ENCODE measurements at regions not wholly inside any gene's neighbourhood (a gene's known extent, or its start where the extent isn't known, plus 50 kb on each side); places are given as distances from the start of the nearest gene placed in this dataset.

- no peak for TF ChIP-seq GATA3 (IDR thresholded peaks at IDR 0.05; ENCODE audit: low read depth, low read length)
Measured at GRCh38 chr7:124399941-124400340, 365.7 kb downstream of the GPR37 start.

GRCh38 chr7:124398937-124399552, 366.2 kb upstream of the TMEM229A start:
- TF ChIP-seq GATA3 (IDR thresholded peaks at IDR 0.05; ENCODE audit: low read depth, low read length) (no peak), GATA2 (IDR thresholded peaks at IDR 0.05; ENCODE audit: low read depth, low read length) (no peak)

DNA sequence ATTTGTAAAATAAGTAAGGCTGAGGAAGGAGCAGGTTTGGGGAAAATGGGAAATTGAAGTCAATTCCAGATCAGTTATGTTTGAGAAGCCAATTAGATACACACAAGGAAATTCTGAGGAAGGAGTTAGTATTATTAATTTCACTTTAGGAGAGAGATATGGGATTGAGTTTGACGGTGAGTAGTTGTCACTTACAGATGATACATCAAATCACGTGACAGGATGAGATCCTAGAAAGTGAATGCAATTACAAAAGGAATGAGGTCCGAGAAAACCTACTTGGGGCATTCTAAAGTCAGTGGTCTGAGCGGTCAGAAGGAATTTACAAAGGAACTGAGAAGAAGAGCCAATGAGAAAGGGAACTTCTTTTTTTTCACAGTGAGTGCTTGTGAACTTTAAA, 364.3 kb upstream of the TMEM229A start:
- TF ChIP-seq GATA3 (IDR thresholded peaks at IDR 0.05; ENCODE audit: low read depth, low read length) = no peak
- TF ChIP-seq GATA2 (IDR thresholded peaks at IDR 0.05; ENCODE audit: low read depth, low read length) = no peak

DNA sequence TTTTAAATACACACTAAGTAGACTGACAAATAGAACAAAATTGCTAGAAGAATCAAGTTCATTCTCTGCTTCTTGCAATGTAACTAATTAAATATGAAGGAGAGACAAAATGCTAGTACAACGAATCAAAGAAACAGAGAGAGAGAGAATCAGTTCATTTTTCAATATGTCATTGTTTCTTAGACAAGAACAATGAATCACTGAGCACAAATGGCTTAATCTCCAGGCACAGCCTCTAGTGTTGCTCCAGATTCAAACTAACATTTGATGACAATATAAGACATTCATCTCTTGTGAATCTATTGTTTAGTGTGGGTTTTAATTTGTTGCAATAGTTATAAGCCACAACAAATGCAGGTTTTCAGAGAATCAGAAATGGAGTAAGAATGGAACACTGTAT, 357.4 kb upstream of the TMEM229A start:
- TF ChIP-seq GATA2 (IDR thresholded peaks at IDR 0.05; ENCODE audit: low read depth, low read length) = no peak
- TF ChIP-seq GATA3 (IDR thresholded peaks at IDR 0.05; ENCODE audit: low read depth, low read length) = no peak

DNA sequence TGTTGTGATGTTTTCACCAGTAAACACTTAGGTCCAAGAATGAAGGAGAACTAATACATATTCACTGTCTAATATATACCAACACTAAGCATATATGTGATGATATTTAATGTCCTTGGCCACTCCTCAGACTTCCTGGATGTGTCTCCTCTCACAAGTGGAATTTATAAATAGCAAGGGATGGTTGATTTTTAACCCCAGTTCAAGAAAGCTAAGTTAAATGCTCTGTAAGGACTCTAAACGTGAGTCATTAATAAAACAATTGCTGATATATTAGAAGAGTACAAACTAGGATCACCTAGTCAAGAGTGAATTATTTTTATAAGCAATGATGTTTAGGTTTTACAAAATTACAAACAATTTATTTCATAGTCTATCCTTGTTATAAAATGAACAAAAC, 355.9 kb upstream of the TMEM229A start:
- TF ChIP-seq GATA3 (IDR thresholded peaks at IDR 0.05; ENCODE audit: low read depth, low read length) (no peak), GATA2 (IDR thresholded peaks at IDR 0.05; ENCODE audit: low read depth, low read length) (no peak)

DNA sequence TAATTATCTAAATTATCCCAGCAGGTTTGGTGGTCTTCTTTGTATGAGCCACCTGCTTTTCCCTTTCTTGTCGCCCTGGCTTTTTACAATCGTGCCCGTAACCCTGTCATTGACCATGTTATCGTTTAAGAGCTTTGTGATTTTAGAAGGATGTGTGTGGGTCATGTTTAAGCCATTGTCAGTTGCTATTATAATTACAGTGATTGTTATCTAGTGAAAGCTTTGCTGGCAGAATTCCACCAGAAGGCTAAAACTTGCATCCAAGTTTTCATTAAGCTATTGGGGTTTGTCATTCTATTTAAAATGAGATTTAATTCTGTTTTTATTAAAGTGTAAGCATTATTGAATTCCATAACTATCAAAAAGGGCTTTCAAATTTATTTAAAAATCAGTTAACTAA, 354.2 kb upstream of the TMEM229A start:
- TF ChIP-seq GATA3 (IDR thresholded peaks at IDR 0.05; ENCODE audit: low read depth, low read length) = peak; percentile 95
- TF ChIP-seq GATA2 (IDR thresholded peaks at IDR 0.05; ENCODE audit: low read depth, low read length) = peak; percentile 82

- no peak for TF ChIP-seq GATA3 (IDR thresholded peaks at IDR 0.05; ENCODE audit: low read depth, low read length)
- no peak for TF ChIP-seq GATA2 (IDR thresholded peaks at IDR 0.05; ENCODE audit: low read depth, low read length)
Measured at GRCh38 chr7:124379296-124379695, 346.4 kb upstream of the TMEM229A start.

GRCh38 chr7:124376111-124376510, 343.2 kb upstream of the TMEM229A start:
- TF ChIP-seq GATA2 (IDR thresholded peaks at IDR 0.05; ENCODE audit: low read depth, low read length) (no peak), GATA3 (IDR thresholded peaks at IDR 0.05; ENCODE audit: low read depth, low read length) (no peak)

DNA sequence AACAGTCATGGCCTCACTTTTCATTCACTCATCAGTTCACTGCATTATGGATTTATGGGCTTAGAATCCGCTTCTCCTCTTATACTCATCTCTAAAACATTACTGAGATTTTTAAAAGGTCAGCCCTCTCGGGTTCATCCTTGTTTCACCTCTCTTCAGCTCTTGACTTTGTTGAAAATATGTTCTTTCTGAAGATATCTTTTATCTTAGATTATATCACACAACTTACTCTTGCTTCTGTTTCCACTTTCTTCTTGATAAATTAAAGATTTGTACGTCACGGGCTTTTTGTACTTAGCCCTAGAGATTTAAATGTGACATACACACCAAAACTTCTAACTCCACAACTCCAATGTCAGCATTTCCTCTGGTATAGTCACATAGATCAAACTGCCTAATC, 342.5 kb upstream of the TMEM229A start:
- no peak for TF ChIP-seq GATA3 (IDR thresholded peaks at IDR 0.05; ENCODE audit: low read depth, low read length)
- no peak for TF ChIP-seq GATA2 (IDR thresholded peaks at IDR 0.05; ENCODE audit: low read depth, low read length)

- TF ChIP-seq GATA2 (IDR thresholded peaks at IDR 0.05; ENCODE audit: low read depth, low read length) (no peak), GATA3 (IDR thresholded peaks at IDR 0.05; ENCODE audit: low read depth, low read length) (no peak)
Measured at GRCh38 chr7:124369310-124369709, 336.4 kb upstream of the TMEM229A start.

DNA sequence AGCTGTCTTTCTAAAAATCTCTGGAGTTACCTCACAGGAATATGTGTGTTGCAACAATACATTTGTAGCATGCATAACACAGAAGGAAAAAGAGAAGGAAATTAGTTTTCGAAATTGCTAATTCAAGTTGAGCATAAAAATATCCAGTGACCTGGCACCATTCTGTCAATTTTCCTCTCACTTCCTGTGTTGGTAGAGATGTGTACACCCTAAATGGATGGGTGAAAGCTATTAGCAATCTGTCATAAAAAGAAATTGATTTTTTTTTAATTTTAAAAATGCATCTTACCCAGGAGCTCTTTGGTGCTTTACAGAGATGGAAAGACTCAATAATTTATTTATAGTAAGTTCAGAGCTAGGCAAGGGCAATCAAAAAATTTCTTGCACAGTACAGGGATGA, 333.3 kb upstream of the TMEM229A start:
- TF ChIP-seq GATA2 (IDR thresholded peaks at IDR 0.05; ENCODE audit: low read depth, low read length) (no peak), GATA3 (IDR thresholded peaks at IDR 0.05; ENCODE audit: low read depth, low read length) (no peak)

GRCh38 chr7:124364283-124364682, 331.4 kb upstream of the TMEM229A start:
- TF ChIP-seq GATA2 (IDR thresholded peaks at IDR 0.05; ENCODE audit: low read depth, low read length) (no peak), GATA3 (IDR thresholded peaks at IDR 0.05; ENCODE audit: low read depth, low read length) (no peak)

DNA sequence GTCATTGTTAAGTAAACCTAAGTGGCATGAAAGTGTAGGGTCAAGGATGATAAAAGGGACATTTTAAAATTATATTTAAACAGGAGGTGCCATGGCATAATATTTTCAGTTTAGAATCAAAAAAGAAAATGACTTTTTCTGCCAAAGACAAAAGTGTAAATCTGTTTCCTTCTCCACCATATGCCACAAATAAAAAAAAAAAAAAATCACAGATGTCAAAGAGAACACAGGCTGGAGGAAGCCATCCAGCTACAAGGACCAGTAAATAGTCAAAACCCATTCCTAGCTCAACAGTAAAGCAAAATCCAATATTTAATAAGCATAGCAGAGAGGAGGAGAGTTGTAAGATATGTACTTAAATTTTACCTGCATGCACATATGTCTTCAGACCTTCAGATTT, 321.3 kb upstream of the TMEM229A start:
- TF ChIP-seq GATA2 (IDR thresholded peaks at IDR 0.05; ENCODE audit: low read depth, low read length) (no peak), GATA3 (IDR thresholded peaks at IDR 0.05; ENCODE audit: low read depth, low read length) (no peak)

DNA sequence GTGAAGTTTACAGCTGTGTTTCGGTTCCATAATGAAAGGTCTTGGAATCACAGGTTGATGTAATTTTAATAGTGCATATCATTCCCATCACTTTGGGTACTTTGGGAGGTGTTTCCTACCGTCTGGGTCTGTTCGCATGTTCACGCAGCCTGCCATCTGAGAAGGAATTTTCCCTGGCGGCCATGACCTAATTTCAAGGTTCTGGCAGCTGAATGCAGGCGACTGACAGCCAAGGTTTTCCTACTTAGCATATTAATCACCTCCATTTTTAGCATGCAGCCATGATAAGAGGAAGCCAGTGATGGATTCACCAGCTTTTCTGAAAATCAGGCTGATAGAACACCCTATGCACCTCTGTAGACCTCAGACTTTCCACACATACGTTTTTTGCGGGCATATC, 319.1 kb upstream of the TMEM229A start:
- TF ChIP-seq GATA3 (IDR thresholded peaks at IDR 0.05; ENCODE audit: low read depth, low read length) = no peak
- TF ChIP-seq GATA2 (IDR thresholded peaks at IDR 0.05; ENCODE audit: low read depth, low read length) = no peak

DNA sequence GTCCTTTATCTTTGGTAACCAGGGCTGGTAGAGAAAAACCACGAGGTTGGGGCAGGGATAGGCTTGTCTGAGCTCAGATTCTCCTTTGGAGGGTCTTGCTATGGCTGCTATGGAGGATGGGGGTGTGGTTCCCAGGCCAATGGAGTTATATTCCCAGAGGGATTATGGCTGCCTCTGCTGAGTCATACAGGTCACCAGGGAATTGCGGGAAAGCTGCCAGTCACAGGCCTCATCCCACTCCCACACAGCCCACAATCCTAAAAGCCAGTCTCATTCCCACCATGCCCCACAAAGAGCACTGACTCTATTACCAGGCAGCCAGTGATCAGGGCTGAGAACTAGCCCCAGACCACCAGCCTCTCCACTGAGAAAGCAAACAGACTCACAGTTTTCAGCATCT, 316.6 kb upstream of the TMEM229A start:
- TF ChIP-seq GATA2 (IDR thresholded peaks at IDR 0.05; ENCODE audit: low read depth, low read length) (no peak), GATA3 (IDR thresholded peaks at IDR 0.05; ENCODE audit: low read depth, low read length) (no peak)

DNA sequence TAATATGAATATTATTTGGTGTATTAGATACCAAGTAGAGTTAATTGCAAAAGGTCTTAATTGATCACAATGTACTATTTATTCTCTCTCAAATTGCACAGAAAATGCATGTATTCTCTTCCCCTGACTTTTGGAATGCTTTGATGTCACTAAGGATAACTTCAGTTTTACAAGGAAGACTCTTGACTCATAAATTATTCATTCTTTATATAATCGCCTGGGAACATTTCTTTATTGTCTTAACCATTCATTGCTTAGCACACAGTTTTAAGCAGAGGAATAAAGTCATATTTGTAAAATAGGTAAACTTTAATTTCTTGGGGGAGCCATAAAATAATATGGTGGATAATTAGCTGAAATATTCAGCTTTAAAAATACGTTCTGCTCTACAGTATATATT, 306.0 kb upstream of the TMEM229A start:
- no peak for TF ChIP-seq GATA2 (IDR thresholded peaks at IDR 0.05; ENCODE audit: low read depth, low read length)
- no peak for TF ChIP-seq GATA3 (IDR thresholded peaks at IDR 0.05; ENCODE audit: low read depth, low read length)

All from SH-SY5Y (cell line).